ENCODE measurements at regions not wholly inside any gene's neighbourhood (a gene's known extent, or its start where the extent isn't known, plus 50 kb on each side); places are given as distances from the start of the nearest gene placed in this dataset.

GRCh38 chr7:1286946-1287645, 54.4 kb downstream of the UNCX start:
- no peak for DNase-seq

- no peak for DNase-seq
These were observed 55.1 kb downstream of the UNCX start for GRCh38 chr7:1287752-1288201.

GRCh38 chr7:1288390-1288995, 55.8 kb downstream of the UNCX start:
- DNase-seq: no peak

- DNase-seq: no peak
These were observed 56.4 kb downstream of the UNCX start for GRCh38 chr7:1288996-1289551.

GRCh38 chr7:1289666-1290025, 57.0 kb downstream of the UNCX start:
- no peak for DNase-seq

- DNase-seq: peak; percentile 28
These were observed 57.5 kb downstream of the UNCX start for GRCh38 chr7:1290026-1290678.

- DNase-seq: no peak
These were observed 58.1 kb downstream of the UNCX start for GRCh38 chr7:1290679-1291356.

- no peak for DNase-seq
These were observed 58.7 kb downstream of the UNCX start for GRCh38 chr7:1291357-1291689.

- DNase-seq: no peak
These were observed 59.4 kb downstream of the UNCX start for GRCh38 chr7:1291845-1292765.

GRCh38 chr7:1292972-1293830, 60.5 kb downstream of the UNCX start:
- DNase-seq: no peak

GRCh38 chr7:1293950-1294411, 61.3 kb downstream of the UNCX start:
- no peak for DNase-seq

- DNase-seq: no peak
These were observed 63.2 kb downstream of the UNCX start for GRCh38 chr7:1295776-1296355.

GRCh38 chr7:1296356-1296981, 63.8 kb downstream of the UNCX start:
- no peak for DNase-seq

- no peak for DNase-seq
These were observed 64.6 kb downstream of the UNCX start for GRCh38 chr7:1297017-1297960.

- DNase-seq: no peak
These were observed 65.6 kb downstream of the UNCX start for GRCh38 chr7:1298051-1298930.

- no peak for DNase-seq
These were observed 66.5 kb downstream of the UNCX start for GRCh38 chr7:1298931-1299885.

- no peak for DNase-seq
These were observed 67.5 kb downstream of the UNCX start for GRCh38 chr7:1300206-1300605.
